Body of pancreas (tissue), 4 donors: ENCODE measurements at regions not wholly inside any gene's neighbourhood (a gene's known extent, or its start where the extent isn't known, plus 50 kb on each side); places are given as distances from the start of the nearest gene placed in this dataset.
"Not testable (repeated sequence)": the region's sequence is repeated elsewhere in the genome, so short reads cannot be mapped to it uniquely, and the experiment has no call there.

Experiments
- ATAC-seq: fragments of 150-250 bp; one replicate; pipeline ENCODE4 v1.9.1; 2016
- DNase-seq, 4 donors: peaks; one replicate each; pipeline ENCODE4 v3.0.0-alpha.2; 2019
- H3K27ac ChIP-seq, 4 donors: fragments of 200-600 bp; sonication (generic); 1 replicate in 3 of 4; 2 replicates in 1 of 4; pipeline versions ENCODE4 v1.5.1 to v1.6.1; 2016 to 2019; ENCODE audit warnings: mild to moderate bottlenecking in 1 of 4, mixed read lengths in 1 of 4, moderate library complexity in 1 of 4
- H3K27me3 ChIP-seq, 2 donors: fragments of 200-600 bp; sonication (generic); one replicate each; pipeline ENCODE4 v1.6.0; 2016; ENCODE audit warnings: mild to moderate bottlenecking in 1 of 2
- H3K36me3 ChIP-seq, 2 donors: fragments of 200-600 bp; sonication (generic); replicated peaks in 1 of 2; 2 replicates each; pipeline ENCODE4 v1.5.1; 2016; ENCODE audit warnings: low read depth in 2 of 2; ENCODE audit not compliant: insufficient read depth in 1 of 2
- H3K4me1 ChIP-seq: fragments of 200-600 bp; sonication (generic); one replicate; pipeline ENCODE4 v1.6.0; 2016
- H3K4me3 ChIP-seq, 2 donors: fragments of 200-600 bp; sonication (generic); 1 replicate in 1 of 2; 2 replicates in 1 of 2; pipeline ENCODE4 v1.5.1; 2016 to 2019
- H3K9me3 ChIP-seq, 3 donors: fragments of 200-600 bp; sonication (generic); 1 replicate in 2 of 3; 2 replicates in 1 of 3; pipeline ENCODE4 v1.5.1; 2016
- POLR2A ChIP-seq, 3 donors: fragments of 450-650 bp; IDR thresholded peaks; one replicate each; pipeline ENCODE4 v1.6.1; 2016; ENCODE audit warnings: antibody characterized with exemption in 3 of 3, mild to moderate bottlenecking in 2 of 3
- WGBS, 2 donors: methylation state at CpG; one replicate each; pipeline ENCODE4 v1.1.5; 2017; 5-methylcytosine and 5-hydroxymethylcytosine counted together
- intact Hi-C: fragments of 100-400 bp; cut with DNase I; formaldehyde crosslinking; loops from one replicate; pipeline ENCODE4 v1.15.1; 2023
- TF ChIP-seq, protein P1 (sequence below), 7 experiments: fragments of 450-650 bp in 4 of 7; fragments of 200-600 bp in 3 of 7; sonication (generic) in 3 of 7; IDR thresholded peaks; one replicate each; pipeline ENCODE4 v1.5.1; 2016 to 2019; ENCODE audit warnings: antibody characterized with exemption in 7 of 7

DNA sequence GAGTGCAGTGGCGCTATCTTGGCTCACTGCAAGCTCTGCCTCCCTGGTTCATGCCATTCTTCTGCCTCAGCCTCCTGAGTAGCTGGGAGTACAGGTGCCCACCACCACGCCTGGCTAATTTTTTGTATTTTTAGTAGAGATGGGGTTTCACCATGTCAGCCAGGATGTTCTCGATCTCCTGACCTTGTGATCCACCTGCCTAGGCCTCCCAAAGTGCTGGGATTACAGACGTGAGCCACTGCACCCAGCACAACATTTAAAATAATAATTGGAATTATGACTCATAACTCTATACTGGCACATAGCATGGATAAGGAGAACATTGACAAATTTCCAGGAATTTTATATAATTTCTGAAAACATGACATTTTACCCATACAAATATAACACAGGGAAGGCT is 54.2 kb downstream of the DBET start:
- H3K4me3 ChIP-seq, ATAC-seq, intact Hi-C loops, H3K9me3 ChIP-seq, H3K27ac ChIP-seq, H3K4me1 ChIP-seq, H3K27me3 ChIP-seq, DNase-seq, H3K36me3 ChIP-seq: not testable (repeated sequence)
- 38 to 40% methylated on average over 4 of the region's 4 CpGs for WGBS, 2 donors

DNA sequence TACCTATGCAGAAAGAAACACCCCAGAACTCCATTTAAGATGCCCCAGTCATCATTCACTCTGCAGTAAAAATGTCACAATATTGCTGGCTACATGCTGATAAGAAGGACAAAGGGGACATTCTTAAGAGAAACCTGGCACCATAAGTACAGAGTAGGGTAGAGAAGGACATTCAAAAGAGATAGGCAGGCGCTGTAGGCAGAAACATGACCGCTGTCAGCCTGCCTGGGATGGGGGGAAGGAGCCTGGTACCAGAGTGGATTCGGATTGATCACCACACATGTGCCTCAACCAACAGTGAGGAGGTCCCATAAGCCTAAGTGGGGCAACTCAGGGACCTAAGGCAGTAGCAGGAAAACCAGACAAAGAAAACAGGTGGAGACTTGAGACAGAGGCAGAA is 54.1 kb upstream of the DUX4 start:
- H3K36me3 ChIP-seq, H3K27me3 ChIP-seq, H3K4me3 ChIP-seq, H3K4me1 ChIP-seq, H3K27ac ChIP-seq, DNase-seq, H3K9me3 ChIP-seq, intact Hi-C loops: not testable (repeated sequence)
- 34 to 37% methylated on average over 3 of the region's 3 CpGs for WGBS, 2 donors
- peak; percentile 31 for ATAC-seq

DNA sequence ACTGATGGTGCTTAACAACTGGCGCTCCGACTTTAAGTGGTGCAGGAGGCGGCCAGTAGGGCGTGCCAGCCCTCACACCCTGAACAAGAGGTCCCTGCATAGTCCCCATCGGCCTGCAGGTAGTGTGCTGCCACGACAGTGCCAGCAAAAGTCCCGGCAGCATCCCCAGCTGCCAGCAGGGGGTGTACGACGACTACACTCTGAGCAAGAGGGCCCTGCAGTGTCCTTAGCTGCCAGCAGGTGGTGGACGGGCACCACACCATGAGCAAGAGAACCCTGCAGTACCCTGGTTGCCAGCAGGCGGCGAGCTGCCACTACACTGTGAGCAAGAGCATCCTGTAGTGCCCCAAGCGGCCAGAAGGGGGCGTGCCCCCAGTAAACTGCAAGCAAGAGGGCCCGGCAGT is 53.5 kb upstream of the DUX4 start:
- ATAC-seq (peak; percentile 54), DNase-seq (peak in 1 of 4 donors; percentile 38)
- 57 to 63% methylated on average over 5 to 9 of the region's 15 CpGs for WGBS, 2 donors
- H3K4me3 ChIP-seq, H3K27me3 ChIP-seq, H3K9me3 ChIP-seq, intact Hi-C loops, H3K36me3 ChIP-seq, H3K4me1 ChIP-seq, H3K27ac ChIP-seq: not testable (repeated sequence)
- TF ChIP-seq, protein P1, sequence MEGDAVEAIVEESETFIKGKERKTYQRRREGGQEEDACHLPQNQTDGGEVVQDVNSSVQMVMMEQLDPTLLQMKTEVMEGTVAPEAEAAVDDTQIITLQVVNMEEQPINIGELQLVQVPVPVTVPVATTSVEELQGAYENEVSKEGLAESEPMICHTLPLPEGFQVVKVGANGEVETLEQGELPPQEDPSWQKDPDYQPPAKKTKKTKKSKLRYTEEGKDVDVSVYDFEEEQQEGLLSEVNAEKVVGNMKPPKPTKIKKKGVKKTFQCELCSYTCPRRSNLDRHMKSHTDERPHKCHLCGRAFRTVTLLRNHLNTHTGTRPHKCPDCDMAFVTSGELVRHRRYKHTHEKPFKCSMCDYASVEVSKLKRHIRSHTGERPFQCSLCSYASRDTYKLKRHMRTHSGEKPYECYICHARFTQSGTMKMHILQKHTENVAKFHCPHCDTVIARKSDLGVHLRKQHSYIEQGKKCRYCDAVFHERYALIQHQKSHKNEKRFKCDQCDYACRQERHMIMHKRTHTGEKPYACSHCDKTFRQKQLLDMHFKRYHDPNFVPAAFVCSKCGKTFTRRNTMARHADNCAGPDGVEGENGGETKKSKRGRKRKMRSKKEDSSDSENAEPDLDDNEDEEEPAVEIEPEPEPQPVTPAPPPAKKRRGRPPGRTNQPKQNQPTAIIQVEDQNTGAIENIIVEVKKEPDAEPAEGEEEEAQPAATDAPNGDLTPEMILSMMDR (IDR thresholded peaks at IDR 0.05), result peak in 1 of 7 experiments; percentile 38

DNA sequence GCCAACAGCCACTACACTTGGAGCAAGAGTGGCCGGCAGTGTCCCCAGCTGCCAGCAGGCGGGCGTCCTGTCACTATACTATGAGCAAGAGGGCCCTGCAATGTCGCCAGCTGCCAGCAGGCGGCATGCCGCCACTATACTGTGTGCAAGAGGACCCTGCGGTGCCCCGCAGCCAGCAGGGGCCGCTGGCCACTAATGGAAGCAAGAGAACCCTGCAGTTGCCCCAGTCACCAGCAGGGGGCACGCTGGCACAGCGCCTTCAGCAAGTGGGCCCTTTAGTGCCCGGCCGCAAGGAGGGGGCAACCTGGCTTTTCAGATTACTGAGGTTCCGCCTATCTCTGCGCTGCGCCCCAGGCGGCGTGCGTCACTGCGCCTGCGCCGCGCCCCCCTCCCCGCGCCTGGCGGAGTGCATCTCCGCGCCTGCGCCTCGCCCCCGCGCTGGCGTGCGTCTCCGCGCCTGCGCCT is 53.0 kb upstream of the DUX4 start:
- TF ChIP-seq, protein P1 (IDR thresholded peaks at IDR 0.05), result peak in 1 of 7 experiments; percentile 16
- H3K4me3 ChIP-seq, H3K27me3 ChIP-seq, H3K27ac ChIP-seq, H3K4me1 ChIP-seq, intact Hi-C loops, H3K36me3 ChIP-seq, H3K9me3 ChIP-seq: not testable (repeated sequence)
- WGBS, 2 donors, result 43% methylated on average over 6 of the region's 37 CpGs; no CpG with 5 or more reads in 1 of the 2 donors
- DNase-seq (peak in 3 of 4 donors; percentile 12 to 66 (median 17)), ATAC-seq (peak; percentile 49)

DNA sequence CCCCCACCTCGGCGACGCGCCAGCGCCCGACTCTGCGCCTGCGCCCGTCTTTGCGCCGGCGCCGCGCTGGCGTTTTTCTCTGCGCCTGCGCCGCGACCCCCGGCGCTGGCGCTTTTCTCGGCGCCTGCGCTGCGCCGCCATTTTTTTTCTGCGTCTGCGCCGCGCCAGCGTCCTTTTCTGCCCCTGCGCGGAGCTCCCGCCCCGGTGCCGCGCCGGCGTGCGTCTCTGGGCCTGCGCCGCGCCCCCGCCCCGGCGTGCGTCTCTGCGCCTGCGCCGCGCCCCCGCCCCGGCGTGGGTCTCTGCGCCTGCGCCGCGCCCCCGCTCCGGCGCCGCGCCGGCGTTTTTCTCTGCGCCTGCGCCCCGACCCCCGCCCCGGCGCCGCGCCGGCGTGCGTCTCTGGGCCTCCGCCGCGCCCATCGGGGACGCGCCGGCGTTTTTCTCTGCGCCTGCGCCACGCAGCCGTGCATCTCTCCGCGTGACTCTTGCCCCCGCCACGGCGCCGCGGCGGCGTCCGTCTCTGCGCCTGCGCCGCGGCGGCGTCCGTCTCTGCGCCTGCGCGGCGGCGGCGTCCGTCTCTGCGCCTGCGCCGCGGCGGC is 52.4 kb upstream of the DUX4 start:
- ATAC-seq, H3K27me3 ChIP-seq, H3K27ac ChIP-seq, intact Hi-C loops, H3K36me3 ChIP-seq, DNase-seq, H3K4me3 ChIP-seq, H3K9me3 ChIP-seq, H3K4me1 ChIP-seq: not testable (repeated sequence)
- WGBS, 2 donors, result 71 to 82% methylated on average over 86 to 109 of the region's 118 CpGs

DNA sequence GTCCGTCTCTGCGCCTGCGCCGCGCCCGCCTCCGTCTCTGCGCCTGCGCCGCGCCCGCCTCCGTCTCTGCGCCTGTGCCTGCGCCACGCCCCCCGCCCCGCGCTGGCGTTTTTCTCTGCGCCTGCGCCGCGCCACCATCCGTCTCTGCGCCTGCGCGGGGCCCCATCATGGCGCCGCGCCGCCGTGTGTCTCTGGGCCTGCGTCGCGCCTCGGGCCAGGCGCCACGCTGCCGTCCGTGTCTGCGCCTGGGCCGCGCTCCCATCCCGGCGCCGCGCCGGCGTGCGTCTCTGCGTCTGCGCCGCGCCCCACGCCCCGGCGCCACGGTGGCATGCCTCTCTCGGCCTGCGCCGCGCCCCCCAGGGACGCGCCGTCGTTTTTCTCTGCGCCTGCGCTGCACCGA is 51.8 kb upstream of the DUX4 start:
- TF ChIP-seq, protein P1 (IDR thresholded peaks at IDR 0.05), result no peak
- TF ChIP-seq POLR2A (IDR thresholded peaks at IDR 0.05), result no peak
- Histone ChIP-seq H3K4me3 (no peak overlapping the region), H3K27me3 (no peaks in the 10 kb centered on the region), H3K4me1 (no peaks in the 10 kb centered on the region), H3K36me3 (no peaks in the 10 kb centered on the region), H3K27ac (no peak overlapping the region), H3K9me3 (peaks cover 0 to 4% (median 0%) of the 10 kb centered on the region in 3 donors)
- WGBS, 2 donors, result 75 to 80% methylated on average over 67 to 69 of the region's 70 CpGs
- peak; percentile 41 for ATAC-seq
- peak in 1 of 4 donors; percentile 39 for DNase-seq
- intact Hi-C loops, result no loop called here

DNA sequence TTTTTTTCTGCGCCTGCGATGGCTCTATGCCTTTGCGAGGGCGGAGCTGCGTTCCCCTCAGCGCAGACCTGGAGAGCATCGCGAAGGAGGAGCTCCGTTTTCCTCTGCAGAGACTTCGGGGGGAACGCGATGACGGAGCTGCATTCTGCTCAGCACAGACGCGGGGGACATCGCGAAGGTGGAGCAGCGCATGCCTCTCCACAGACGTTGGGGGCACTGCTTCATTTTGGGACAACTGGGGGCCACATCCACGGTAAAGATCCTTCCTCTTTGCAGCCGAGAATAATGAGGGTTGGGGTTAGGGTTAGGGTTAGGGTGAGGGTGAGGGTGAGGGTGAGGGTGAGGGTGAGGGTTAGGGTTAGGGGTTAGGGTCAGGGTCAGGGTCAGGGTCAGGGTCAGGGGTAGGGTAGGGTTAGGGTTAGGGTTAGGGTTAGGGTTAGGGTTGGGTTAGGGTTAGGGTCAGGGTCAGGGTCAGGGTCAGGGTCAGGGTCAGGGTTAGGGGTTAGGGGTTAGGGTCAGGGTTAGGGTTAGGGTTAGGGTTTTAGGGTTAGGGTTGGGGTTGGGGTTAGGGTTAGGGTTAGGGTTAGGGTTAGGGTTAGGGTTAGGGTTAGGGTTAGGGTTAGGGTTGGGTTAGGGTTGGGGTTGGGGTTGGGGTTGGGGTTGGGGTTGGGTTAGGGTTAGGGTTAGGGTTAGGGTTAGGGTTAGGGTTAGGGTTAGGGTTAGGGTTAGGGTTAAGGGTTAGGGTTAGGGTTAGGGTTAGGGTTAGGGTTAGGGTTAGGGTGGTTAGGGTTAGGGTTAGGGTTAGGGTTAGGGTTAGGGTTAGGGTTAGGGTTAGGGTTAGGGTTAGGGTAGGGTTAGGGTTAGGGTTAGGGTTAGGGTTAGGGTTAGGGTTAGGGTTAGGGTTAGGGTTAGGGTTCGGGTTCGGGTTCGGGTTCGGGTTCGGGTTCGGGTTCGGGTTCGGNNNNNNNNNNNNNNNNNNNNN is 51.1 kb upstream of the DUX4 start:
- ATAC-seq, result peak; percentile 55
- intact Hi-C loops, H3K4me3 ChIP-seq, H3K36me3 ChIP-seq, H3K27me3 ChIP-seq, H3K4me1 ChIP-seq, H3K27ac ChIP-seq, H3K9me3 ChIP-seq: not testable (repeated sequence)
- 71 to 84% methylated on average over 20 to 28 of the region's 29 CpGs for WGBS, 2 donors
- DNase-seq, result peak; percentile 2 to 64 (median 16)
